ENCODE measurements at regions not wholly inside any gene's neighbourhood (a gene's known extent, or its start where the extent isn't known, plus 50 kb on each side); places are given as distances from the start of the nearest gene placed in this dataset.

DNA sequence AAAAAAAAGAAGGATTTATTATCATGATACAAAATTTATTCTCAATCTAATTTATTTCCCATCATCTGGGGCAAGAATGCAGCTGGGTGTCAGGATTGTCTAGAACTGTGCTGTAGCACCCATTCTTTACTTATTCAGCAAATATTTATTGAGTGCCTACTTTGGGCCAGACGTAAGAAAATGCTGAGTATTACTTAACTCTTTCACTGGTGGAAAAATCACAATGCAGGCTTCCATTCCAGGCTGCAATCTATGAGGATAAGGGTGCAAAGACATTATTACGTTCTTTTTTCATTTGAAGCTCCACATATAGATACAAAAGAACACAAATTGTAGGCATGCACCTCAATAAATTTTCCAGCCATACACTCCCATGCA, 86.0 kb upstream of the CDKN3 start:
- no peak for DNase-seq (ENCODE audit: low read depth)
- TF ChIP-seq, protein P1, sequence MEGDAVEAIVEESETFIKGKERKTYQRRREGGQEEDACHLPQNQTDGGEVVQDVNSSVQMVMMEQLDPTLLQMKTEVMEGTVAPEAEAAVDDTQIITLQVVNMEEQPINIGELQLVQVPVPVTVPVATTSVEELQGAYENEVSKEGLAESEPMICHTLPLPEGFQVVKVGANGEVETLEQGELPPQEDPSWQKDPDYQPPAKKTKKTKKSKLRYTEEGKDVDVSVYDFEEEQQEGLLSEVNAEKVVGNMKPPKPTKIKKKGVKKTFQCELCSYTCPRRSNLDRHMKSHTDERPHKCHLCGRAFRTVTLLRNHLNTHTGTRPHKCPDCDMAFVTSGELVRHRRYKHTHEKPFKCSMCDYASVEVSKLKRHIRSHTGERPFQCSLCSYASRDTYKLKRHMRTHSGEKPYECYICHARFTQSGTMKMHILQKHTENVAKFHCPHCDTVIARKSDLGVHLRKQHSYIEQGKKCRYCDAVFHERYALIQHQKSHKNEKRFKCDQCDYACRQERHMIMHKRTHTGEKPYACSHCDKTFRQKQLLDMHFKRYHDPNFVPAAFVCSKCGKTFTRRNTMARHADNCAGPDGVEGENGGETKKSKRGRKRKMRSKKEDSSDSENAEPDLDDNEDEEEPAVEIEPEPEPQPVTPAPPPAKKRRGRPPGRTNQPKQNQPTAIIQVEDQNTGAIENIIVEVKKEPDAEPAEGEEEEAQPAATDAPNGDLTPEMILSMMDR (IDR thresholded peaks at IDR 0.05; ENCODE audit: low read depth, low read length, missing control alignments) = no peak
- H3K4me3 ChIP-seq (ENCODE audit: low read depth, low read length) = no peak overlapping the region

DNA sequence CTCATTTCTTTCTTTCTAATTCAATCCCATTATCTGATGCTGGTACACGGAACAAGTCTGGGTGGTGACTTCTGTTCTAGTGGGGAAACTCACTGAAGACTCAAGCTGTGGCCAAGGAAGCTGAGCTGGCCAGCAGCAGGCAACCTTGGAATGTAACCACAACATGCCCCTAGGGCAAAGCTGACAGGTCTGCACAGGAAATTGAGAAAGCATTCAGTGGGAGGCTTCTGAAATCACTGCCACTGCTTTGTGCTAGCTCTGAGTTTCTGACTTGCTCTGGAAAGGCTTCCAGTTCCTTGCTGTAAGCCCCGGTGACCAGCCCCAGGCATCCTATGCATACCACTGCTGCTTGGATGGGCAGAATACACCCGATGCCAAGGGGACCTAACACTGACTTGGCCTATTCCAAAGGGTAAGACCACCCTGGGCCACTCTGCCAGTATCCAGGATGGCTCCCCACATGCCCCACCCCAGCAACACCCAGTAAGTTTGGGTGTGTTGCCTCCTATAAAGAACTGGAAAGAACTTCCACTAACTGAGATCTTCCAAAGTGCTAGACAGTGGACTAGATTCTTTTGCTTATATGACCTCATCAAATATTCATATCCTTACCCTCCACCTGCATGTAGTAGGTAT, 84.5 kb upstream of the CDKN3 start:
- DNase-seq (ENCODE audit: low read depth) = no peak
- TF ChIP-seq, protein P1 (IDR thresholded peaks at IDR 0.05; ENCODE audit: low read depth, low read length, missing control alignments) = no peak
- H3K4me3 ChIP-seq (ENCODE audit: low read depth, low read length) = no peak overlapping the region

DNA sequence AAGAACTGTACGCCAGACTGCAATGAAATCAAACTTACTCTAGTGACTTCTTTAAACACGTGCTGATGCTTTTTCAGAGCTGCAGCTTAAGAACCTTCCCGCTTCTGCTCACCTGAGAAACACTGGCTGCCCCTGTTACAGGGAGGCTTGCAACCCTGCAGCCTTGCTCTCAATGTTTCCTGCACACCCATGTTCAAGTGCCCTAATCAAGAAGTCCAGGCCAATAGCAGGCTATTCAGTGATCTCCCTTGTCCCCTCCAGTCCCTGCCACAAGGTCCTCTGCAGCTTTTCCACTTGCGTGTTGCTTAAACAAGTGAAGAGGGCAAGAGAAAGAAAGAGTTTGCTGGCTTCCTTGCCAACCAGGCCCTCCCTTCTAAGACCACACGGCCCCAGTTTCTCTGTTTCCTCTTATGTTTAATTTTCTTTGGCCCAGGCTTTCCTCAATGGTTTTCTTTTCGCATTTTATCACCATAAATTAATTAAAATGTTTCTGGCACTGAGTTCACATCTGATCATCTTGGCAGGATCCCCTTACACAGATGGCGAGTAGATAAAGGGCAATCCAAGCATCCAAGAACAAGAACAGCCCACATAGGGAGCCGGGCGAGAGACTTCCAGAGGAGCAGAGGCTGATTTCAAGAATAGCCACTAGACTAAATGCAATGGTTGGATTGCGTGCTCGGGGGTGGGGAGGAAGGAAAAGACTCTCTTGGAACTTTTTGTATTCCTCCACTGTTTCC, 82.3 kb upstream of the CDKN3 start:
- H3K4me3 ChIP-seq (ENCODE audit: low read depth, low read length) = no peak overlapping the region
- TF ChIP-seq, protein P1 (IDR thresholded peaks at IDR 0.05; ENCODE audit: low read depth, low read length, missing control alignments) = no peak

DNA sequence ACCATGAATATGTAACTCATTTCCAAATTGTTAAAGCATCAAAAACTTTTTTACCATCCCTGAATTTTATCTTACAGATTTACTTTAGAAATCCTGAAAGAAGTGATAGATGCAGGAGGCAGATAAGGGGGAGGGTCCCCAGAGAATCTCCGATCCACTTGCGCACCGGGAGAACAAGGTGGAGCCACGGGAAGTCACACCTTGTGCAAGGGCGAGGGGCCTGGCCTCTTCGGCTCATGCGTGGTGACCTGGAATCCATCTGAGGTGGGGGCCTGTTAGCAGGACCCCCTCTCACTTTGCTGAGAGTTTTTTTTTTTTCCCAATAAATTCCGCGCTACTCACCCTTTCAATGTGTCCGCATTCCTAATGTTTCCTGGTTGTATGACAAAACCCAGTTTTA, 80.2 kb upstream of the CDKN3 start:
- TF ChIP-seq, protein P1 (IDR thresholded peaks at IDR 0.05; ENCODE audit: low read depth, low read length, missing control alignments) = no peak
- no peak for DNase-seq (ENCODE audit: low read depth)
- no peak overlapping the region for H3K4me3 ChIP-seq (ENCODE audit: low read depth, low read length)

More for the DNA sequence above, 82.3 kb upstream of the CDKN3 start:
- no peak for DNase-seq (ENCODE audit: low read depth)

DNA sequence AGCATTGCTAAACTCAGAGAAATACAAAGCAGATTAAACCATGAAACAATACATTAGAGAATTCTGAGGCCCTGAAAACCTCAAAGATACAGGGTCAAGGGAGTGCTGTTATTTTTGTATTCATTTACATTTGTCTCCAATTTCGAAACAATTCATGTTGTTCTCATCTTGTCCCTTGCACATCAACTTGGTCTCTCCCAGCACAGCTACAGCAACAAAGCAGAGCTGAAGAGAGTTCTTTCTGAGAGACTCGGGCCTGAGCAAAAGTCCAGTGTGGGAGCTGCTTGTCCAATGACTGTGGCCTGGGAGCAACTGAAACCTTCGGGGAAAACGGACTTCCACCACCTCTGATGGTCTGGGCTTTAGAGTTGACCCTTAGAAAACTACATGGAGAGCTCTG, 79.4 kb upstream of the CDKN3 start:
- TF ChIP-seq, protein P1 (IDR thresholded peaks at IDR 0.05; ENCODE audit: low read depth, low read length, missing control alignments) = no peak
- DNase-seq (ENCODE audit: low read depth) = no peak

DNA sequence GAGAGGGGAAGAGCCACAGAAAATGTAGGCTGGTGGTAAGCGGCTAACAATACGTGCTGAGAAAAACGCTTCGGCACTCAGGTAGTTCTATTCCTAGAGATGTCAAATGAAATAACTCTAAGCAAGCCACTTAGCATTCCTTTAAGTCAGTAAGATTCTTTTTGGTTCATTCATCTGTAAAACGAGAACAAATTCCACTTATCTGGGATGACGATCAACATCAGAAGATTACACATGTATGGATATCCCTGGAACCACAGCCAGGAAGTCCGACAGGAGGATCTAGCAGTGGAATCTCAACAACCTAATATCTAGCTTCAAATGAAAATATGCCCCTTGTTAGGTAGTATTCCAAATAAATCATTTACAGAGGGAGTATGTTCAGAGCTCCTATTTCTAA, 74.6 kb upstream of the CDKN3 start:
- DNase-seq (ENCODE audit: low read depth) = no peak
- TF ChIP-seq, protein P1 (IDR thresholded peaks at IDR 0.05; ENCODE audit: low read depth, low read length, missing control alignments) = no peak

More for the DNA sequence above, 79.4 kb upstream of the CDKN3 start:
- H3K4me3 ChIP-seq (ENCODE audit: low read depth, low read length) = no peak overlapping the region

More for the DNA sequence above, 74.6 kb upstream of the CDKN3 start:
- H3K4me3 ChIP-seq (ENCODE audit: low read depth, low read length) = no peak overlapping the region

Data from GM12864 (cell line).